Bronchial epithelial cell (primary cell): ENCODE measurements at regions not wholly inside any gene's neighbourhood (a gene's known extent, or its start where the extent isn't known, plus 50 kb on each side); places are given as distances from the start of the nearest gene placed in this dataset.

Source experiments
- DNase-seq: peaks from one replicate; pipeline ENCODE4 v3.0.0-alpha.2; 2010; ENCODE audit warnings: low read depth
- FAIRE-seq: peaks from 2 replicates; lab custom pipeline; 2011; peaks lifted over from hg19 to GRCh38; lab: Jason Lieb, UNC
- H3K27me3 ChIP-seq: 2 replicates; pipeline ENCODE4 v1.5.1; 2011; ENCODE audit warnings: low read length; ENCODE audit not compliant: control insufficient read depth, insufficient read depth
- H3K36me3 ChIP-seq: 2 replicates; pipeline ENCODE4 v1.5.1; 2011; ENCODE audit warnings: low read length; ENCODE audit not compliant: control insufficient read depth, insufficient read depth
- H3K4me3 ChIP-seq: 2 replicates; pipeline ENCODE4 v1.5.1; 2011; ENCODE audit warnings: mild to moderate bottlenecking, low read depth, low read length, control low read depth
- CTCF ChIP-seq: IDR thresholded peaks from 2 replicates; pipeline ENCODE4 v1.5.1; 2011; ENCODE audit warnings: mild to moderate bottlenecking, moderate library complexity, low read length, control low read depth, inconsistent platforms; ENCODE audit not compliant: insufficient read depth, severe bottlenecking

- TF ChIP-seq CTCF = no peak
- DNase-seq = no peak
- H3K36me3 ChIP-seq = no peaks in the 10 kb centered on the region
- H3K4me3 ChIP-seq = no peak overlapping the region
- FAIRE-seq = no peak
- H3K27me3 ChIP-seq = no peaks in the 10 kb centered on the region
These were observed 168.6 kb upstream of the KCNK2 start for GRCh38 chr1:214913966-214914365.

GRCh38 chr1:214917081-214917635 is 165.4 kb upstream of the KCNK2 start:
- TF ChIP-seq CTCF = no peak
- DNase-seq (no peak), FAIRE-seq (no peak)
- Histone ChIP-seq H3K36me3 (no peaks in the 10 kb centered on the region), H3K27me3 (no peaks in the 10 kb centered on the region), H3K4me3 (no peak overlapping the region)

- no peaks in the 10 kb centered on the region for H3K27me3 ChIP-seq
- no peak overlapping the region for H3K4me3 ChIP-seq
- no peak for TF ChIP-seq CTCF
- H3K36me3 ChIP-seq = no peaks in the 10 kb centered on the region
- FAIRE-seq (no peak), DNase-seq (no peak)
These were observed 163.8 kb upstream of the KCNK2 start for GRCh38 chr1:214918745-214919144.

- Histone ChIP-seq H3K27me3 (no peaks in the 10 kb centered on the region), H3K36me3 (no peaks in the 10 kb centered on the region), H3K4me3 (no peak overlapping the region)
- TF ChIP-seq CTCF = no peak
- no peak for FAIRE-seq
- DNase-seq = no peak
These were observed 162.2 kb upstream of the KCNK2 start for GRCh38 chr1:214920337-214920736.

GRCh38 chr1:214923278-214923915 is 159.1 kb upstream of the KCNK2 start:
- no peak for TF ChIP-seq CTCF
- no peaks in the 10 kb centered on the region for H3K36me3 ChIP-seq
- no peak overlapping the region for H3K4me3 ChIP-seq
- no peak for DNase-seq
- H3K27me3 ChIP-seq = no peaks in the 10 kb centered on the region
- FAIRE-seq = no peak

GRCh38 chr1:214927796-214928195 is 154.7 kb upstream of the KCNK2 start:
- Histone ChIP-seq H3K36me3 (no peaks in the 10 kb centered on the region), H3K27me3 (no peaks in the 10 kb centered on the region), H3K4me3 (no peak overlapping the region)
- FAIRE-seq = no peak
- no peak for DNase-seq
- TF ChIP-seq CTCF = no peak
